GM19351 (cell line): ENCODE measurements at regions not wholly inside any gene's neighbourhood (a gene's known extent, or its start where the extent isn't known, plus 50 kb on each side); places are given as distances from the start of the nearest gene placed in this dataset.
"Not testable (repeated sequence)": the region's sequence is repeated elsewhere in the genome, so short reads cannot be mapped to it uniquely, and the experiment has no call there.

Experiments
- ATAC-seq: cut with Tn5 transposase; IDR thresholded peaks from one replicate; pipeline ENCODE4 v1.9.1; 2021; ENCODE audit warnings: mild to moderate bottlenecking, moderate library complexity; ENCODE audit not compliant: unreplicated experiment

DNA sequence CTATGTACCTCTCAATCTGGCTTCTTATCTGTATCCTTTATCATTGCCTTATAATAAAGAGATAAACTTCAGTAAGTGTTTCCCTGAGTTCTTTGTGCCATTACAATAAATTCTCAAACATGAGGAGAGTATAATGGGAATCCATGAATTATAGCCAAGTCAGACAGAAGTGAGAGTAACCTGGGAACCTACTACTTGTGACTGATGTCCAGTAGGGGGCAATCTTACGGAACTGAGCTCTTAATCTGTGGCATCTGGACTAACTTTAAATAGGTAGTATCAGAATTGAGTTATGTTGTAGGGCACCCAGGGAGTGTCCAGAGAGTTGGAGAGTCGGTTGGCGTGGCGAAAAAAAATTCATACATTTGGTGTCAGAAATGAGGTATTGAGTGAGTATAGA is 542.6 kb downstream of the ZBBX start:
- ATAC-seq: peak; percentile 69

DNA sequence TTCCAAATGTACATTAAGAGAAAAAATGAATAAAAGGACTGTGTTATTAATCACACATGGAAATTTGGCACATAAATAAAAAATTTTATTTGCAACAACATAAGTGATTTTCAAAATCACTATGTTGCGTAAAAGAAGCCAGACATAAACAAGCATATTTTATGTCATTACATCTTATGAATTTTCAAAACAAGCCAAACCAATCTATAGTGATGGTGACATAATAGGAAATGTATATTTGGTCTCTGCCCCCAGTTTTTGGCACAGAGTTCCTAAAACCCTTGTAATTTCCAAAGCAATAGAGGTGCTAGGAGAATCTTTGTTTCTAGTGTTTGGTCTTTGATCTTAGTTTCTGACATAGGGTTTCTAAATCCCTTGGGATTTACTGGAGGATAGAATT is 543.3 kb downstream of the ZBBX start:
- no peak for ATAC-seq

DNA sequence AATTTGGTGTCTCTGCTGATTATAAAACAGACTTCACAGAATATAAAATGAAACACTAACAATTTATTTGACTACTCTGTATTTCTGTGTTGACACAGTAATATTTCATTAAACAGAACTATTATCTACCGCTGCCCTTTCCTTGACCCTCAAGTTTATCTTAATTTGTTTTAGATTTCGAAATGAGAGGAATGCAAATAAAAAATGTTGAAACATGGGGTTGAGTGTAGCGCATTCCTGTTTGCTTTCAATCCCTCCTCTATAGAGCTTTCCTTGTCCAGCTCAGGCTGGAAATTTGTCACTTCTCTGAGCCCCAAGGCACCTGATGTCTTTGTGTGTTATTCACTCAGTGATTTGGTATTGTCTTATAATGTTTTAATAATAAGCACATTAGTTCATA is 550.2 kb downstream of the ZBBX start:
- ATAC-seq: no peak

DNA sequence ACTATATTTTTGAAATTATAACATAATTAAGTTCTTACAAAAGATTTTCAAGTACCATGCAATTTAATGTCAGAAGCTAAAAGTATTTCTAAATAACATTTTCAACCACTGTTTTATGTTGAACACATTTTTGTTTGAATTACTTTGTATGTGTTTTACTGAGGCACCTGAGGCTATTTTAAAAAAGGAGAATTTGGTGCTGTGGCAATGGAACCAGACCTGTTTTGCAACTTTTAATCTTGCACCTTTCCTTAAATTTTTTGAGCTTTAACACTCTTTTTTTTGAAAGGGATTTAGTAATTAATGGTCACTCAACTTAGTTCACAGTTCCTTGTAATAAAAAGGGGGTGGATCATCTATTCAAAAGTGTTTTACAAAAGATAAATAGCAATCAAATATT is 561.6 kb downstream of the ZBBX start:
- ATAC-seq: no peak

DNA sequence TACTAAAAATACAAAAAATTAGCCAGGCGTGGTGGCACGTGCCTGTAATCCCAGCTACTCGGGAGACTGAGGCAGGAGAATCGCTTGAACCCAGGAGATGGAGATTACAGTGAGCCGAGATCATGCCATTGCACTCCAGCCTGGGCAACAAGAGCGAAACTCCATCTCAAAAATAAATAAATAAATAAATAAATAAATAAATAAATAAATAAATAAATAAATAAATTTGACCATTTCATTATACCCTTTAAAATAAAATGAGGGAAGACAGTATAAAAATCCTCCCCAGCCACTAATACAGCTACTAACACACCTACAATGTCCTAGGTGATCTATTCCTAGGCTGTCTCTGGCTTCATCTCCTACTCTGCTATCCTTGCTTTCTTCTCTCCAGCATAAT is 562.8 kb downstream of the ZBBX start:
- not testable (repeated sequence) for ATAC-seq

DNA sequence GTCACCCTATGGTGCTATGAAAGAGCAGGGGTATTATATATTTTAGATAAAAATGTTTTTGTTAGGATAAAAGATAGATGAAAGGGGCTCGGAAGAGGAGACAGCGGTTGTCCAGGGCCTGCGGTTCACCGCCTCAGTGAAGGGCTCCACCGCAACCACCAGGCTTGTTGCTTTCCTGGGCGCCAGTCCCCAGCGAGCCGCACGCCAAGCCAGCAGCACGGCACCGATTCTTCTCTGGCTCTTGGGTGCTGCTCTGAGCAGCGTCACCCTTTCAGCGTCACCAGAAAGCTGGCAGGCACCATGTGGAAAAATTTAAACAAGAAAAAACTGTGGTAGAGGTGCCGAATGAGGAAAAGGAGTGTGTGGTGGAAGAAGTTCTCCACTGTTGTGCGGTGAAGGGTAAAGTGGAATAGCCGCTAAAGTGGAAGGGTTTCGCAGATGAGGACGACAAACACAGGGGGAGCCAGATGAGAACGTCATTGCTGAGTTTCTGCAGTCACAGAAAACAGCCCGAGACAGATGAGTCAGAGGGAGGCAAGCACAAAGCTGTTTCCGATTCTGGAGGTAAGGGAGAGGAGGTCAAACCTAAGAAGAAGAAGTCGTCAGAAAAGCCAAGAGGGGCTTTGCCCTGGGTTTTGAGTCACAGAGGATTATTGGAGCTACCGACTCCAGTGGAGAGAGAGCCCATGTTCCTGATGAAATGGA is 569.2 kb downstream of the ZBBX start:
- ATAC-seq: no peak

DNA sequence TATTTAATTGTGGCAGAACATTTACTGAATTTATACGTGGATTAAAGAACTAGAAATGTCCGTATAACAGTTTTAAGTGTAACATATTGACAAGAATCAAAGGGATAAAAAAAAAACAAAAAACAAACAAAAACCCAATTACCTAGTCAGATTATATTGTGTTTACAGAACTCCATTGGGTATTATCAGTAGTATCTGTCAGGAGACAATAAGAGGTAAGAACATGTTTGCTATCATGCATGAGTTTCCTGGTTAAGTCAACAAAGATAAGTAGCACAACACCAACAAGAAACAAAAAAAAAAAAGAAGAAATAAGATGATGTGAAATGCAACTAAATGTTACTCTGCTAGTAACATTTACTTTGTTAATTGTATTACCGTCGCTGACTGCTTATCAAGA is 570.6 kb downstream of the ZBBX start:
- ATAC-seq: no peak

DNA sequence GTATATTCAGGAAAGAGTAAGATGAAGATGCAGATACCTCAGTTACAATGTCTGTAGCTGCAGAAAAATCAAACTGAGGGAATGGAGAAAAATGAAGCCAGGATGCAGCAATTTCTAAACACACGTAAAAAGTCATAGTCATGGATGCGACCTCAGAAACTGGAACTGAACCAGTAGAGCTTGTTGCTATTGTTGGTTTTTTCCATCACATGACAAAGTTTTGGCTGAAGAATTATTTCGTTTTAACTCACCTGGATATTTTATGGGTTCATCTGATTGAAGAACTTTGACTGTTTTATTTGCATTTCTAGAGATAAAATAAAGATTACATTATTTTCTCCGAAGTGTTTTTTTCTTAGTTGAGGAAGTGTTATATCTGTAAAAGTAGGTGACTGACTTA is 591.2 kb downstream of the ZBBX start:
- ATAC-seq: no peak

DNA sequence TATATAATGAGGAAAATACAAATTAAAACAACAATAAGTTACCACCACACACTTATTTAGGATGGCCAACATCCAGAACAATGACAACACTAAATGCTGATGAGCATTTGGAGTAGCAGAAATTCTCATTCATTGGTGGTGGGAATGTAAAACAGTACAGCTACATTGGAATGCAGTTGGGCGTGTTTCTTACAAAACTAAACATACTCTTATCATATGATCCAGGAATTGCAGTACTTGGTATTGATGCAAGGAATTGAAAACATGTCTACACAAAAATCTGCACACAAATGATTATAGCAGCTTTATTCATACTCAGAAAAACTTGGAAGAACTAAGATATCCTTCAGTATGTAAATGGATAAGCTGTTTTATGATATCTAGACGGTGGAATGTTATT is 594.2 kb downstream of the ZBBX start:
- no peak for ATAC-seq

DNA sequence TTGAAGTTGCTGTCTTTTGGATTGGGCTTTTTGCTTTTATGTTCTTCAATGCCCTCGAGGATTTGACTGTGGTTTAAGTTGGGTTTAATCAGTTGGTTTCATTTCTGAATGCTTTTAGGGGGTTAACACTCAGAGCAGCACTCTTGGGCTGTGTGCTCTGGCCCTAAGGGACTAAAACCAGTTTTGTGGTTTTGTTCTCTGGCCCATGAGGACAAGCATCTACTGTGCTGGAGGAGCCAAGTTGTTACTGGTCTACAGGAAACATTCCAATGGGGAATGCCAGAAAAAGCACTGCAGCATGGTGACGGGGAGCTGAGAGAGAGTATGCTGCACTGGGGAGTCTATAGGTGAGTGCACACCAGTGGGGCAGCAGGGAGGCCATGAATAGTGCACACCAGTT is 596.9 kb downstream of the ZBBX start:
- ATAC-seq: no peak

DNA sequence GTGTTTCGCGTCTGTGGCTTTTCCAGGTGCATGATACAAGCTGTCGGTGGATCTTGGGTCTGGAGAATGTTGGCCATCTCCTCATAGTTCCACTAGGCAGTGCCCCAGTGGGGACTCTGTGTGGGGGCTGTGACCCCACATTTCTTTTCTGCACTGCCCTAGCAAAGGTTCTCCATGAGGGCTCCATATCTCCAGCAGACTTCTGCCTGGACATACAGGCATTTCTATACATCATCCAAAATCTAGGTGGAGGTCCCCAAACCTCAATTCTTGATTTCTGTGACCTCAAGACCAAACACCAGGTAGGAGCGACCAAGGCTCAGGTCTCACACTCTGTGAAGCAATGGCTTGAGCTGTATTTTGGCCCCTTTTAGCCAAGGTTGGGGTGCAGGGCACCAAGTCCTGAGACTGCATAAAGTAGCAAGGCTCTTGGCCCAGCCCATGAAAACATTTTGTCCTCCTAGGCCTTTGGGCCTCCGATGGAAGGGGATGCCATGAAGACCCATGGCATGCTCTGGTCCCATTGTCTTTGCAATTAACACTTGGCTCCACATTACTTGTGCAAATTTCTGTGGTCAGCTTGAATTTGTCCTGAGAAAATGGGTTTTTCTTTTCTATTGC is 615.3 kb downstream of the ZBBX start:
- no peak for ATAC-seq

DNA sequence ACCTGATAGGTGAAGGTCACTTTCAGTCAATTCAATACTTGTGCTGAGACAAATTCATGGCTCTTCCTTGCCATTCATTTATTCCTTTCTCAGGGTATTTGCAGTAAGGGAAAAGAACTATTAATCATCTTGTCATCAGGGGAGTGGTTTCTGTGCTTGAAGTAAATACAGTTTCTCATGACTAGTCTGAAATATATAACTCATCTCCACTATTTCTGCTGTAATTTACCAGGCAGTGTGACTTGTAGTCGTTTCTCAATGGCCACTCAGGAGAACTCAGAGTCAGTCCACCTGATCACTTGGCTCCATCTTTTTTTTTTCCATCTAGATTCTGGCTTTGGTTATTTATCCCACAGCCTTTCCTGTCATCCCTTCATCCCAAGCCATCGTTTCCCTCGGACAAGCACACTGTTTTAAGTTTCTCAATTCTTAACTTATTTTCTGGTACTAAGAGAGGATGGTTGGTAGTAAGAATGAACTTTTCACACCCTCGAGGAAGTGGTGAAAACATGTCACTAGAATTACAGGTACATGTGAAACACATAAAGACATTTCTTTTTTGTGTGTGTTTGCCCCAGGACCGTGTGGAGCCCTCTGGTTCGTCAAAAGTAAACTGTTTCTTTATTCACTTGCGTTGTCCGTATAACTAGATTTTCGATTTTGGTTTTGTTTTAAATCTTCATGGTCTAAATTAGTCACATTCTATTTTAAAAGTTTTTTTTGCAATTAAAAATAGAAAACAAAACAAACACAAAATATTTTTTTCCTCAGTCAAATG is 620.2 kb downstream of the ZBBX start:
- ATAC-seq: no peak

DNA sequence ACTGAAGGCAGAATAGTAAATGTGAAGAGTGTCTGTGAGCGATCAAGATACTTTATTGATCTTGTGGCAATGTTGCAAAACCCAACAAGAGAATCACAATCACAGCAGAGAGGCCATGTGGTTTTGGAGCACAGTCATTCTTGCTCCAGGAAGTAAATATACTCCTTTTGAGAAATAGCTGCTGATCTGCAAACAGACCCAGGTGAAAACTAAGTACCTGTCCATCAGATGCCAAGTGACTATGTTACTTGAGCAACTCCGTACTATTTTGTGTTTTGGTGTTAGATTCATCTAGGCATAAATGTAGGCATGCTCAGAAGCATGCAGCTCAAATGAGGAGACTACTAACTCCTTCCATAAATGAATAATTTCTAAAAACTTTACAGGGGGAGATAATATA is 627.9 kb downstream of the ZBBX start:
- no peak for ATAC-seq

DNA sequence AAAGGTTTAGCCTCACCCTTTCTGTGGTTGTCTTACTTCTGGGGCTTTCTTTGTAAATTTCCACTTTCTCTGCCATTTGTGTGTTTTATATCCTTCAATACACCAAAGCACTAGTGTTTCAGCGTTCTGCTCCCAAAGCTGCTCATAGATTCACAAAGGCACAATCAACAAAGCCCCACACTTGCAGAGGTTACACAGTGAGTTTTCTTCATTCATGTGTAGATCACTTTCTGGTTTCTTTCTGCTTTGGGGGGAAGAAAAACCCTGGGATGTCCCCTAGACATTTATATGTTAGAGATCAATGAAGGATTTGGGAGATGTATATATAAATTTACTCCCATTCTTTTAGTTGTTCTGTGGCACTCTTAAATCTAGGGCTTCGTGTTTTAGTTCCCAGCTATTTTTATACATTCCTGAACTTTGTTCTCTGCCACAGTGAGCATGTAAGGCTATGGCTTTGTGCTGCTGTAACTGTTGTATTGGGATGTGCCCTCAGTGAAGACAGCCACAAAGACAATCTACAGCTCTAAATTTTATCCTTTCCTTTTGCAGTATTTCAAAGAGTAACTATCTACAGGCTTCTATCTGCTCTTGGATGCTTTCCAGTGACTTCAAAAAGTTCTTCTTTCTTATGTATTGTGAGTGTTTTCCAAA is 636.5 kb downstream of the ZBBX start:
- ATAC-seq: no peak

DNA sequence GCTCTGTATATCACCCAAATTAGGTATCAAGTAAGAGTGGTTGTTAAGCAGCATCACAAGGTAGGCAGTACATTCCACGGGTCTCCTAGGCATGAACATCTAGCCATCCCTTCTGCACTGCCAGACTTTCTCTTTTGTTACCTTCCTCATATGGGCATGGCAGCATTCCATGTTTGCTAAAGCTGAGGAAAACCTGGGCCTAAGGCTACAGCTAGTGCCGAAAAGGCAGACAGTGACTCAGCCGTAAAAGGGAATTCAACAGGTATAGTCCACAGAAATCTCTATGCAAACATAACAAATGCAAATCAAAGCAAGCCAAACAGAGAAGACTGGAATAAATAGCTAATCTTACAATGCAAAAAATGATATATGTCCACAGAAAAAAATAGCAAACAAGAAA is 645.4 kb downstream of the ZBBX start:
- no peak for ATAC-seq

DNA sequence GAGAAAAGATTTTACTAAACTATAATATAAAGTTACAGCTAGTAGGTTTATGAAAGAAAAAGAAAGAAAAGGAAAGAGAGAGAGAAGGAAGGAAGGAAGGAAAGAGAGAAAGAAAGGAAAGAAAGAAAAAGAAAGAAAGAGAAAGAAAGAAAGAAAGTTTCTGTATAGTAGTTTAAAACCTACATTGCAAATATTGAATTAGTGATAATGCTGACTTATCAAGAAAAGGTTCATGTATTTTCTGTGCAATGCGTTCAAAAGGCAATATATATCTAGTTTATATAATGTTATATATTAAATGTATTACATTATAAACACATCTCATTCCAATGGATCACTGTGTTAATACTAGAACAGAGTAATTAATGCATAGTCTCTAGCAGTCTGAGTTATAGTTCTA is 648.4 kb downstream of the ZBBX start:
- ATAC-seq: no peak

DNA sequence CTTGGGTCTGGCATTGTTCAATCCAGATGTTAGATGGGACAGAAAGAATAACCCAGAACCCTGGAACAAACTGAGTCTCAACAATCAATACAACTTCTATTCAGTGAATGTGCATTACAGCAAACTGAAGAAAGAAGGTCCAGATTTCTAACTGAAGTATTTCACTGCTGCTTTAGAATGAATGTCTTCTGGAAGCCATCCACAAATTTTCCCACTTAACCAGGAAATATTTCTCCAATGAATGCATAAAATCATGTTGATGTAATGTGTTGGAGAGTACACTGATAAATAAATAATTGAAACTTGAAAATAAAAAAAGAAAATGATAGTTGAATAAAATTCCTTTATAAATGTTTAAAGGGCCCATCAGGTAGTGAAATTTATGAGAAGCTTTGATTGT is 658.6 kb downstream of the ZBBX start:
- ATAC-seq: no peak

DNA sequence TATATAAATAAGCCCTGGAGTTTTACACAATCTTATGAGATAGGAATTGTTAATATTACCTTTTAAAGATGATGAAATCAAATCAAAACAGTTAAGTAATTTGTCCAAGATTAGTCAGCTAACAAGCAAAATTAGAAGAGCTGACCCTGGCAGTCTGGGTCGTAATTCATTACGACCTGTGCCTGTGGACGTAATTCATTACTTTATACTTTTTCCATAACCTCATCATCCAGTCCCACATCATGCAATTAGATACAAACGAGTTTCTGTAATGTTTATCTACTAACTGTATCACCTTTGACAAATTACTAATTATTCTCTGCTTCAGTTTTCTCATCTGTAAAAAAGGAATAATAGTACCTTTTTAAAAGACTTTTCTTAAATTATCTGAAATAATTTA is 665.9 kb downstream of the ZBBX start:
- no peak for ATAC-seq

DNA sequence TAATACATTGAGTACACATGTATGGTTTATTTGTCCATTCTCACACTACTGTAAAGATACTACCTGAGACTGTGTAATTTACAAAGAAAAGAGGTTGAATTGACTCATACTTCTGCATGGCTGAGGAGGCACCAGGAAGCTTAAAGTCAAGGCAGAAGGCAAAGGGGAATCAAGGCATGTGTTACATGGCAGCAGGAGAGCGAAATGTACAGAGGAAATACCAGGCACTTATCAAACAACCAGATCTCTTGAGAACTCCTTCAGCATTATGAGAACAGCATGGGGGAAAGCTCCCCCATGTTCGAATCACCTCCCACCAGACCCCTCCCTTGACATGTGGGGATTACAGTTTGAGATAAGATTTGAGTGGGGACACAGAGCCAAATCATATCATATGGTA is 666.3 kb downstream of the ZBBX start:
- no peak for ATAC-seq

DNA sequence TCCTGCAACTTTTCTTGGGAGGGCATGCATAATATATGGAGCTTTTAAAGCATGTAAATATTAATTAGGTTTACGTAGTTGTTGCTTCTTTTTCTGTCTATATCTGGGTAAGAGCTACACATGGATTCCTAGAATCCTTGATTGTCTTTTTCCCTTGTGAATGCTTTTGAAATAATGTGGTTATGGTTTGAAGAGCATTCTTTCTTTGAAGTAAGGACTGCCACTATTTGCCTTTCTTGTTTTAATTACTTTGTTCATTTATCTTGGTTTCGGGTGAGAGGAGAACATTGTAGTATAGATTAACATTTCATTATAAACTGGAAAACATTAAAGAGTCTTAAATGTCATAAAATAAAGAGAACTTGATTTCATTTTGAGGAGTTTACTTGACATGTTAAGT is 674.0 kb downstream of the ZBBX start:
- no peak for ATAC-seq

DNA sequence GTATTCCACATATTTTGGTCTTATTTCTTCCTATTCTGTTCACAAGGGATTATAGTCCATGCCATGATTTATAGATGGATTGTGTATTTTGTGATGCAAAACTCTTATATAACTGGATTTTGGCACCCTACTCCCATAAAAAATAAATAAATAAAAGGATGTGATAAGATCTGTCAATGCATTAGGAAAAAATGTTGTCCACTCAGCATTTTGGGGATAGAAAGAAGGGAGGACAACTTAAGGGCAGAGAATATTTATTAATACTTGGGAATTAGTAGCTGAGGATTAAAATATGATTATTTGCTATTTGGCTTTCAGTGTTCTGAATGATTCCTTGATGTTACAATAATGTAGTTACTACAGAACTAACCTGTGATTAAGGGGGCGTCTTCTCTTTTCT is 682.6 kb downstream of the ZBBX start:
- no peak for ATAC-seq

DNA sequence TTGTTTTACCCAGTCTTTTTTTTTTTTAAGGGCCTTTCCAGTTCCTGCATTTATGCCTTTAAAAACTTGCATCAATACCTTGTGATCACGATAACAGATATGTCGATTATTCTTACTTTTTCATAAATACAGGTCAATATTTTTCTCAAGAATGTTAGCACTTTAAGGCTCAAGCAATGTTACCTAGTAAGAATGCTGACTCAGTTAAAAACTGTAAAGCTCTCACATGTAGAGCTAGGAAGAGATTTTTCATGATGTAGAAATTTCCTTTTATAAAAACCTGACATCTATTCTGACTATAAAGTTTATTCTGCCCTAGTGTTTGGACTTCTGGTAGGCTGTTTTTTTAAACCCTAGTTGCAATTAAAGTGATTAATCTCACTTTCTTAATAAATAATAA is 684.0 kb downstream of the ZBBX start:
- ATAC-seq: no peak
